T-helper 22 cell (primary cell): ENCODE measurements at regions not wholly inside any gene's neighbourhood (a gene's known extent, or its start where the extent isn't known, plus 50 kb on each side); places are given as distances from the start of the nearest gene placed in this dataset.
"Not testable (repeated sequence)": the region's sequence is repeated elsewhere in the genome, so short reads cannot be mapped to it uniquely, and the experiment has no call there.

ENCODE experiments used
- DNase-seq: peaks from one replicate; pipeline ENCODE4 v3.0.0-alpha.2; 2020; ENCODE audit warnings: low read depth

DNA sequence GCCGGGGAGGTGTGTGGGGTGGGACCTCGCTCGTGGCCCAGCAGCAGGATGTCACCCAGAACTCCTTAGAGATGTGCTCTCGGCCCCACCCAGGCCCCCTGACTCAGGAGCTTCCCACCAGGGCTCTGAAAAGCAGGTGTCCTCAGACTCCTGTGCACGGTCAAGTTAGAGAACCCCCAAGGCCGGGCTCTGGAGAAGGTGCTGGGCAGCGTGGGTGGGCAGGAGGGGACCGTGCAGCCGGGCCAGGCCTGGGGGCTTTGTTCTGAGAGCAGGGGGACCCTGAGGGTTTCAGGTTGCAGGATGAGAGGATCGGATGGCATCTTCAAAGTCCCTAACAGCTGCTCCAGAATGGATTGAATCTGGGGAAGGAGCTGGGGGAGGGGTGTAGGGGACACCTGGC, 164.4 kb upstream of the CIBAR2 start:
- DNase-seq: no peak

GRCh38 chr16:85278839-85279238, 166.6 kb upstream of the CIBAR2 start:
- DNase-seq: no peak

GRCh38 chr16:85279402-85279801, 167.1 kb upstream of the CIBAR2 start:
- no peak for DNase-seq

GRCh38 chr16:85279825-85280545, 167.7 kb upstream of the CIBAR2 start:
- no peak for DNase-seq

DNA sequence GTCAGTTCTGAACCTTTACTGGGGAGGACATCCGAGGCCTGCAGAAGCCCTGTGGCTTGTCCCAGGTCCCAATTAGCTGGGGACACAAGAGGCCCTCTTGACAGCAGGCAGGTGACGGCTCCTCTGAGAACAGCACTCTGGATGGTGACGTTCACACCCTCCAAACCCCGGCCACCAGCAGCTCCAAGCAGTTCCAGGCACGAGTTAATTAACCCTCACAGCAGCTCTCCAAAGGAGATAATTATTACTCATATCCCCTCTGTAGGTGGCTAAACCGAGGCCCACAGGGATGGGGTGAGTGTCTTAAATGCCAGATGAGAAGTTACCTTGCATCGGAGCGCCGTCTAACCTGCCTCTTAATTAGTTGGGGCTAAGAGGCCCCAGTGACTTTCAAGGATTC, 168.9 kb upstream of the CIBAR2 start:
- no peak for DNase-seq

GRCh38 chr16:85282842-85283241, 170.6 kb upstream of the CIBAR2 start:
- DNase-seq: no peak

DNA sequence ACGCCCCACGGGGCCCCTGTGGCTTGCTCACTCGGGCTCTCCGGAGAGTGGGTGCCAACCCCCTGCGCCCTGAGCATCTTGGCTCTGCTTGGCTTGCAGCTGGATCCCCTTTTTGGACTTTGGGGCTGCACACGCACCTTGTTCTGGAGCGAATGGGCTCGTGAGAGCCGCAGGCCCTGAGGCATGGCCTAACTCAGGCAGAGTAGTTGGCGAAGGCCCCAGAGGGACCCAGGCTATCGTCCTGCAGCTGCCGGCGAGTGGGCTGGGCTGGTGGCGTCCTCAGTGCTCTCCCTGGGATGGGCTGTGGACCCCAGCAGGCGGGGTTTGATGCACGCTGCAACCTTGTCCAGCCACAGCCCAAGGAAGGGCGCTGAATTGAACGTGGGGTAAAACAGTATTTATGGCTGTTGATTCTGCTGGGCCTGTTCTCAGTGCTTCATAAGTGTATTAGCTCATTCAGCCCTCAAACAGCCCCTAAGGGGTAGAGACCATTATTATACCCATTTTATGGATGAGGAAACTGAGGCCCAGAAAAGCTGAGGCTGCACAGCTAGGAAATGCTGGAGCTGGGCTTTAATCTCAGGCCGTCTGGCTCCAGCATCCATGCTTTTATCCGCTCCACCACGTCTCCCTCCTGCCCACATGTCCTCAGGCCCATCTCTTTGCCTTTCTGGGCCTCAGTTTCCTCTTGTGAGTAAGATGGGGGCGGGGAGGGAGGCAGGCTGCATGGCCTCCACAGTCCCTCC, 171.2 kb upstream of the CIBAR2 start:
- DNase-seq: no peak

- no peak for DNase-seq
Observed at GRCh38 chr16:85284141-85284817, 172.0 kb upstream of the CIBAR2 start.

DNA sequence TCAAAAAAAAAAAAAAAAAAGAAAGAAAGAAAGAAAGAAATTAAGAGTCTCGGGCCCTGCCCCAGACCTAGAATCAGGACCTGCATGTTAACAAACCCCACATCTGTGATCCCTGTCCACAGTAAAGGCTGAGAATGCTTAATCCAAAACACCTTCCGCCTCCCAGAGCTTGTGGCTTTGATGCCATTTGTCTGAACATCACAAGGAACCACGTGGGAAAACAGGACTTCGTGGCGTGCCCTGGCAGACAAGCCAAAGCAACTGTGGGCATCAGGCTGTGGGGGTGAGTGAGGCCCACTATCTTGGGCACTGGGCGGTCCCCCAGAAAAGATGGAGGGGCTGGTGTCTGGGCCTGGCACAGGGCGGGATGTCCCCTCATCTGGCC, 173.4 kb upstream of the CIBAR2 start:
- no peak for DNase-seq

- DNase-seq: no peak
Observed at GRCh38 chr16:85286066-85286831, 174.0 kb upstream of the CIBAR2 start.

GRCh38 chr16:85286951-85287814, 174.9 kb upstream of the CIBAR2 start:
- no peak for DNase-seq

DNA sequence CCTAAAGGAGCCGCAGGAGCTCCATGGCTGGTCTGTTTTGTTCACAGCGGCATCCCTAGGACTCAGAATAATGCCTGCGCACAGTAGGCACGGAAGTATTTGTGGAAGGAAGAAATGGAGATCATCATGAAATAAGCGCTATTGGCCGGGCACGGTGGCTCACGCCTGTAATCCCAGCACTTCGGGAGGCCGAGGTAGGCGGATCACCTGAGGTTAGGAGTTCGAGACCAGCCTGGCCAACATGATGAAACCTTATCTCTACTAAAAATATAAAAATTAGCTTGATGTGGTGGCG, 175.5 kb upstream of the CIBAR2 start:
- DNase-seq: not testable (repeated sequence)

GRCh38 chr16:85288341-85288868, 176.1 kb upstream of the CIBAR2 start:
- DNase-seq: no peak

- no peak for DNase-seq
Observed at GRCh38 chr16:85288869-85289660, 176.8 kb upstream of the CIBAR2 start.

- no peak for DNase-seq
Observed at GRCh38 chr16:85289760-85290625, 177.7 kb upstream of the CIBAR2 start.

DNA sequence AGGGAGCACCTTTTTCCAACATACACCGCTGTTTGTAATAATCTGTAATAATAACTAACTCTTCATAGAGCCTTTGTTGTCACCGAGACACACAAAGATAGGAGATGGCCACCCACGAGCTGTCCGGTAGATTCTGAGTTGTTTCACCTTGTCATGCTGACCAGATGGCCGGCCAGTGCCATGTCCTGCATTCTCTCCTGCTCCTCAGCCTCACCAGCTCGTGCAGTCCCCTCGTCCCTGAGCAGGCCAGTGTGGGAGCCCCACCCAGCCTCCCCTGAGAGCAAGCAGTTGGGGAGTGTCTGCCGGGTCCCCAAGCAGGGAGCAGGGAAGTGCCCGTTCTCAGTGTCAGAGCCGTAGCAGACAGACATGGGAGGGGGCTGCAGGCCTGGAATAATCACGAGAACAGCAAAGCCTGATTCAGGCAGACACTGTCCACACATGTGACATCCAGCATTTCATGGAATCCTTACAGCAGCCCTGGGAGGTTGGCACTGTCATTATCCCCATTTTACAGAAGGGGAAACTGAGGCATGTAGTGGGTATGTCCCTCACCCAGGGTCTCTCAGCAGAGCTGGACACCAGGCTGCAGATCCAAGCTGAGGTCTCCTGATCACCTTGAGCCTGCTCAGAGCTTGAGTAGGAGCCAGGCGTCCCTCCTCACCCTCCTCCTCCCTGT, 178.5 kb upstream of the CIBAR2 start:
- no peak for DNase-seq

DNA sequence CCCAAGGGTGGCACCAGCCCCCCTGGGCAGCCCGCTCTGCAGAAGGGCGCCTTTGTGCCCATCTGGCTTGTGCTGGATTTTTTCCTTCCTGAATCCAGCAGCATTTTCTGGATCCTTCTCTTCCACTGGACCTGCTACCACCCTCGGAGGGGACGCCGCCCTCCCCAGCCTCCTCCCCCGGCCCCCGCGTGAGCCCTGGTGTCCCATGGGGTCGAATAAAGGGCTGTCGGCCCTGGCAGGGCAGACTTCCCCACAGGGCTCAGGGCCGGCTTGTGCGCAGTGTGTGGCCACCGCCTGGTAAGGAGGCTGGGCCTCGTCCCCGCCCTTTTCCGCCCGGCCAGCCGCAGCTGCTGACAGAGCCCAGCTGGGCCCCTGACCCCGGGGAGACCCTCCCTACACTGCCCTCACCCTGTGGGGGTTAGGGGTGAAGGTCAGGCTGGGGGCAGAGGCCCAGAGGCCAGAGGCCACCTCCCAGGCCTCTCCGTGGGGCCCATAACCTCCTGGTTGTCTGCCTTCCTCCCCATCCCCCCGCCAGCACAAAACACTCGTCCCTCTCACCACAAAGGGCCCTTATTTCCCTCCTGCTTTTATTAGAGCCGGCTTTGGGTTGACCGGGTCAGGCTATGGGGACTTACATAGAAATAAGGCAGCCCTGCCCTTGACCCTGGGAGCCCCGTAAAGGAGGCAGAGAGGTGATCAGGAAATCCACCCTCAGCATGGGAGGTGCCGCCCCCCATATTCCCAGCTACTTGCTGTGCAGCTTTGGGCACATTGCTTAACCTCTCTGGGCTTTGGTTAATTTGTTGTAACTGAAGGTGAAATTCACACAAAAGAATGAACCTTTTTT, 179.3 kb upstream of the CIBAR2 start:
- DNase-seq: no peak

- DNase-seq: no peak
Observed at GRCh38 chr16:85293458-85293857, 181.2 kb upstream of the CIBAR2 start.
